Pons (tissue), 1 donor: ENCODE measurements at regions not wholly inside any gene's neighbourhood (a gene's known extent, or its start where the extent isn't known, plus 50 kb on each side); places are given as distances from the start of the nearest gene placed in this dataset.
"Not testable (repeated sequence)": the region's sequence is repeated elsewhere in the genome, so short reads cannot be mapped to it uniquely, and the experiment has no call there.

Experiments used
- DNase-seq: peaks from one replicate; pipeline ENCODE4 v3.0.0-alpha.2; 2016; ENCODE audit warnings: low spot score

DNA sequence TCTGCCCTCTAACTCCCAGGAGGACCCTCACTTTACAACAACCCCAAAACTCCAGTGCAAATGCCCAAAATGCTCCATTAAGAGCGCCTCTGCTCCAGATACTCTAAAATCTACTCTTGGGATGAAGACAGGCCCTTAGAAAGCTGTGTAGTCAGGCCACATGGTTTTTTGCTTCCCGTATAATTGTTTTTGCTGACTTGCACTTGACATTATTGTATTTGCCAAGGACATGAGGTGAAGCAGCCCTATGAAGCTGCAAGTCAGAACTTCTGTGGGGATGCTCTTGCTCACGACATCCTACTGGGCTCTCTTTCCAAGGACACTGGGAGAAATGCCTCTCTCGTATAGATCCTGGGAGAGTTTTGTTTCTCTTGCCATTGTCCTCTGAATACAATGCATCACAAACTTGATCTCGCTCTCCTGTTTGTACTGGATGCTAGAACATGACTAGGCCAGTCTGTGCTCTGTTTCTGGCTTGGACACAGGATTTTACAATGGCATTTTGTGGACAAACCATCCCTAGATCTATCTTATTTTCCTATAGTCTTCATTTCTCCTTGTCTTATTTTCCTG lies 177.2 kb upstream of the DTNBP1 start:
- DNase-seq, result peak; percentile 75

DNA sequence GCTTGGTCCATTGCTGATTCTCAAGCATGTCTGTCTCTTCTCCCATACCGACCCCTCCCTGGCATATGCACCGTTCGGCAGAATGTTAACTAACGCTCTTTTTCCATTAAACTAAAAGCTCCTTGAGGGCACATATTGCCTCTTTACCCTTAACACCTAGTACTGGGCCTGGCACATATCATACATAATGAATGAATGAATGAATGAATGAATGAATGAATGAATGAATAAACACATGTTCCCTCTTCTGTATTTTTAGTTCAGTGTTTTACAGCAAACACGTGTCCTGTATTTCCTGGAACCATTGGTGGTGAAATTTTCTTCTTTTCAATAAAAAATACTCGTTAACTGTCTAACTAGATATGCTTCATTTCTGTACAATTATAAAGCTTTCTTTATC lies 174.4 kb upstream of the DTNBP1 start:
- no peak for DNase-seq

DNA sequence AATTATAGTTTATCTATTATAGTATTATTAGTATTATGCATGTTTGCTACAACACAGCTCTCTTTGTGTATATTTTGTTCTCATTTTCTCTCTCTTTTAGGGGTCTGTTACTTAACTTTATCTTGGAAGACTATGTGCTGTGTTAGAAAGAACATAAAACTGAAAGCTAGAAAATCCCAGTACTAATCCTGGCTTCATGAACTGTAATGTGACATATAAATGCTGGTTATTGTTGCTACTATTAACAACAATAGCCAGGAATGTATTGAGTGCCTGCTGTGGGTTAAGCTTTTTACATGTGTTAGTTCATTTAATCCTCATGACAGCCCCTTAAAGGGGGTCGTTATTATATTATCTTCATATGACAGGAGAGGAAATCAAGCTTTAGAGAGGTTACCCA lies 170.0 kb upstream of the DTNBP1 start:
- no peak for DNase-seq

DNA sequence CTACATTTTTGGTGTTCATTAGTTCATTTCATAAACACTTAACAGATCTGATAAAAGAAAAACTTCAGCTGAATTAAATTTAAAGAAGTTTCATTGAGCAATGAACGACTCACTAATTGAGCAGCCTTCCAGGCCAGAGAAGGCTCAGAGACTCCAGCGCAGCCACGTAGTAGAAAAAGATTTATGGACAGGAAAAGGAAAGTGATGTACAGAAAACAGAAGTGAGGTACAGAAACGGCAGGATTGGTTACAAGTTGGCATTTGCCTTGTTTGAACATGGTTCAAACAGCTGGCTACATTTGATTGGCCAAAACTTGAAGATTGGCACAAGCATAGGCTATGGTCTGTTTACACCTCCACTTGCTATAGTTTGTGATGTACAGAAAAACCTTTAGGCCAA lies 166.3 kb upstream of the DTNBP1 start:
- DNase-seq, result no peak

DNA sequence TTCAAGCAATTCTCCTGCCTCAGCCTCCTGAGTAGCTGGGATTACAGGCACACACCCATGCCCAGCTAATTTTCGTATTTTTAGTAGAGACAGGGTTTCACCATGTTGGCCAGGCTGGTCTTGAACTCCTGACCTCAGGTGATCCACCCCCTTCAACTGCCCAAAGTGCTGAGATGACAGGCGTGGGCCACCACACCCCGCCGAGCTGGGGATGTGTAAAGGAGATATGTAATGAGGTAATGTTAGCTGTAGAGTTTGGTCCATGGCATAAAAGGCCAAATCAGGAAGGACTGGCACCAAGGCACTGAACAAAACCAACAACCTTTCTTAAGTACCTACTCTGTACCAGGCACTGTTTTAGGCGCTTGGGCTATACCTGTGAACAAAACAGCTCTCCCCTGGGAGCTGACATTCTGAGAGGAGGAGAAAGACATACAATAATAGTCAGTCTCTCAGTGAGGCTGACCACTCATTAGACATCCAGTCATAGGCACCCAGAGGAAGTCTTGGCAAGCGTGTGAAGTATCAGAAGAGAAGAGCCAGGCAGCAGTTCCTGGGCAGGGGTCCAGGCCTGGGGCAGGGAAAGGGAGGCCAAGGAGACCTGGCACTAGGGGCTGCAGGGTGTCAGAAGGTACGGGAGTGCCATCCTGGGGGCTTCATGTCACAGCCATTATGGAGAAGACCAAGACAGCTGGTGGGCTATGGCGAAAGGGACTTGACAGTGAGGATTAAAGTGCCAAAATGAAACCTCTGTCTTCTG lies 164.8 kb upstream of the DTNBP1 start:
- no peak for DNase-seq

DNA sequence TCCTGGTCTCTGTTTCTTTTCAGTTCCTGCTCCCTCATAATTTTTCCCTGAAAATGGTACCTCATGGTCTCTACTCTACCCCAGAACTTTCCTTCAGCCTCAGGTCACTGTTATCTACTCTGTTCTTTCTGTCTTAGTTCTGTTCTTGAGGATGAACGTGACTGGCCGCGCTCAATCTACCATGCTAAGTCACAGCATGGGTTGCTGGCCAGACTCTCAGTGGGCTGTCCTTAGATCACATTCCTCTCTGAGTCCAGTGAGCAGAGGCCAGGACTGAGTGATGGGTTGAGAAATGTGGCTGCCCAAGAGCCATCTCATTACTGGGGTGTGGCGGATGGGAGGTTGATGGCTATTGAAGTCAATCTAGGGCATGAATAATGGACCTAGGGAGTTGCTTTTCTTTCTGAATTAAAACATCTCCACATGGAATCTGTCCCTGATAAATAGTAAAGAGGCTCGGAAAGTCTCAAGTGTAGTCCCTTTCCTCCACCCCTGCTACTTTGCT lies 164.0 kb upstream of the DTNBP1 start:
- DNase-seq, result no peak

DNA sequence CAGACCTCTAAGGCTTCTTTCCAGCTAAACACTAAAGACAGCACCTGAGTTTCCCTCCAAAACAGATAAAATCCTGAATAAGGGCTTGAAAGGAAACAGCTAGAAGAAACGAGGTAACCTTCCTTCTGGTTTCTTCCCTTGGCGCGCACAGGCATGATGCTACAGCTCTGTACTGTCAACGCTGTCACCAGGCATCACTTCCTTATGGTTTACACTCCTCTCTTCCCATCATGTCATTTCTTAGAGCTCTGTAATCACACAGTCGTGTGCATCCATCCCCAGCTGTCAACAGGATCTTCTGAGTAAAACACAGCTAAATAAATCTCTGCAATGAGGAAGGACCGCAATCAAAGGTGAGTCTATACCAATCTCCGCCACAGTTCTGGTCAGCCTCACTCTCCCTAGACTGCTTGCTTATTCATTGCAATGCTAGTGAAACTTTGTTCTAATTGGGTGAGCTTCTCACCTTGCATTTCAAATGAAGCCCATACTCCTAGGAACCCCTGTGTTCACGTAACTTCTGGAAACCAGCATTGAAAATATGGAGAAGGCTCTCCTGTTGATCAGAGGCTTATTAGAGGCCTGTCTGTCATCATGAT lies 162.6 kb upstream of the DTNBP1 start:
- no peak for DNase-seq

DNA sequence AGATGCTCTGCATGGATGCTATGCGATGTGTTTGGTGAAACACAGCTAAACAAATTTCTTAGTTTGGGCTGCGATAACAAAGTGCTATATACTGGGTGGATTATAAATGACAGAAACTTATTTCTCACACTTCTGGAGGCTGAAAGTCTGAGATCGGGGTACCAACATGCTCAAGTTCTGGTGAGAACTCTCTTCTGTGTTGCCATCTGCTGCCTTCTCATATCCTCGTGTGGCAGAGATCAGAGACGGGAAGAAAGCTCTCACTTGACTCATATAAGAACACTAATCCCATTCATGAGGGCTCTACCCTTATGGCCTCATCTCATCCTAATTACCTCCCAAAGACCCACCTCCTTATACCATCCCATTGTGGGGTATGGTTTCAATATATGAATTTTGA lies 162.0 kb upstream of the DTNBP1 start:
- no peak for DNase-seq

DNA sequence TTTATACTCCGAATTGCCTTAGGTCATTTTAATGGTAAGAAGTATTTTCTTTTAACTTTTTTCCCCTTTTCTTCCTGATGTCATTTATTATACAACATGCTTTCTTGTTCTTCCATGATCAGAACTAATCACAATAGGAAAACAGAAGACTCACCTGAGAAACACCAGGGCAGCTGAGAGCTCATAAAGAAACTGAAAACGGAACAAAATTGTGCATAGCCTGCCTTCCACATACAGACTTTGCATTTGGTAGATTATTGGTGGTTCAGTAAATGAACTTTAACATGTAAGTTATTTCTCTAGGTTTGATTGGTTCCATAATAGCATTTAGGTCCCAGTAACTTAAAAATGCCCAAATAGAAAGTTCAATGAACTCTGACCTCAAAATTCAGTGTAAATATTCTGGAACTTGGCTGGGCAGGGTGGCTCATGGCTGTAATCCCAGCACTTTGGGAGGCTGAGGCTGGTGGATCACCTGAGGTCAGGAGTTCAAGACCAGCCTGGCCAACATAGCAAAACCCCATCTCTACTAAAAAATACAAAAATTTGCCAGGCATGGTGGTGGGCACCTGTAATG lies 161.1 kb upstream of the DTNBP1 start:
- DNase-seq, result no peak

DNA sequence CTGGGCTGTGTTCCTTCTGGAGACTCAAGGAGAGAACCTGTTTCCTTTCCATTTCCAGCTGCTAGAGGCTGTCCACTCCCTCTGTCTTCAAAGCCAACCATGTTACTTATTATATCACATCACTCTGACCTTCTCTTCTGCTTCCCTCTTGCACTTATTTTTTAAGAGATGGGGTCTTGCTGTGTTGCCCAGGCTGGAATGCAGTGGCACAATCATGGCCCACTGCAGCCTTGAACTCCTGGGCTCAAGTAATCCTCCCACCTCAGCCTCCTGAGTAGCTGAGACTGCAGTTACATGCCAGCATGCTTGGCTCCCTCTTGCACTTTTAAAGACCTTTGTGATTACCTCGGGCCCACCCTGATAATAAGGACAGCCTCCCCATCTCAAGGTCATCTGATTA lies 160.0 kb upstream of the DTNBP1 start:
- no peak for DNase-seq

DNA sequence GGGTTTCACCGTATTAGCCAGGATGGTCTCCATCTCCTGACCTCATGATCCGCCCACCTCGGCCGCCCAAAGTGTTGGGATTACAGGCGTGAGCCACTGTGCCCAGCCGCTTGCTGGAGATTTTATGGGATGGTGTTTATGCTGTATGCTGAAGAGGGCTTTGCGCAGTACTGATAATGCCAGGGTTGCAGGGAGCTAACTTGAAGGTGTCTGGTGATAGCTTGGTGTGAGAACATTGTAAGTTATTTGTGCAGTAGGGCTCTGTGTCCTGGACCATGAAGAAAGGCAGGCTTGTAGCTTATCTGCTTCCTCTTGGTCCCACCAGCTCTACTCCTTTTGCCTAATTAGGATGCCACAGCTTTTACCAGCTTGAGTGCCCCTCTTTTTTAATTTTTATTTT lies 157.0 kb upstream of the DTNBP1 start:
- no peak for DNase-seq

DNA sequence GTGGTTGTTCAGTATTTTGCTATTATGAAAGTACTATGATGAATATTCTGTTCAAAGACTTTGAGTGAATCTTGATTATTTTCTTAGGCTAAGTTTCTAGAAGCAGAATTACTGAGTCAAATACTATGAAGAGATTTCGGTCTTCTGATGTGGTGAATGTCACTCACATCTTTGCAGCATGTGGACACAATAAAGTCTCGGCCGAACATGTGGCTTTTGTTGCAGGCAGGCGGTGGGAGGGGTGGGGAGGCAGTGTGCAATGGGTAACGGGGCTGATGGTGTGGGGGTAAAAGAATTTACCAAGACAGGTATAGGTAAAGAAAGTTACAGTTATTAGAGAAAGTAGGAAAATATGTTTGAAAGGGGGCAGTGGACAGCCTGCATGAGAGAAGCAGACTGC lies 156.4 kb upstream of the DTNBP1 start:
- DNase-seq, result no peak

DNA sequence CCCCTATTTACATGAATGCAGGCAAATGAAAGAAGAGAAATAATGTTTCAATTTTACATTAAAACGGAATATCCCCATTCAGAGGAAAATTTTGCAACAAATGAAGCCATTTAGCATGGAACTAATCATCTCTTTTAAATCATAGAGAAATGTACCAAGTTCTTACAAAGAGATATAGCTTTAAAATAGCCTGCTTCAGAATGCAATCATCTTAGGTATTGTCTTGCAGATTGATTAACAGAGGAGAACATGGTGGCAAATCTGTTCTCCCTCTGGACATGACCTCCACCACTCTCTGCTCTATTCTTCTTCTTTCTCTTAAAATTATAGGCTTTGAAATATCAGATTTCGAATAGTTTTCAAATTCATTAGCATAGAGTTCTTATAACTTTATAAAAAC lies 155.7 kb upstream of the DTNBP1 start:
- DNase-seq, result no peak

DNA sequence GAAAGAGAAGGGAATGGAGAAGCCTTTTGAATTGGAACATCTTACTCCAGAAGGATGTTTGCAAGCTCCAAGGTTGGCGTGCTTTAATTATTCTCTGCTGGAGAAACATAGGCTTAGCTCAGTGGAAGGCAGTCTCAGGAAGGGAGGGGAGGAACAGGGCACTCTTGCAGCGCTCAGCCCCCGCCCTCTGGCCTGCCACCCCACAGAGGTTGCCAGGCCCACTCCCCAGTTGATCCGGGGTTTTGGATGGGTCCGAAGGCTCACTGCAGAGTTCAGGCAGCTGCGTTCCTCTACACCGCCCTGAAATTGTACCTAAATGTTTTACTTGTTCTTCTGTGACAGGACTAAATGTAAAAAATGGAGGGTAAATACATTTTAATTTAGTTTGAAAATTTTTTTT lies 155.2 kb upstream of the DTNBP1 start:
- DNase-seq, result no peak

DNA sequence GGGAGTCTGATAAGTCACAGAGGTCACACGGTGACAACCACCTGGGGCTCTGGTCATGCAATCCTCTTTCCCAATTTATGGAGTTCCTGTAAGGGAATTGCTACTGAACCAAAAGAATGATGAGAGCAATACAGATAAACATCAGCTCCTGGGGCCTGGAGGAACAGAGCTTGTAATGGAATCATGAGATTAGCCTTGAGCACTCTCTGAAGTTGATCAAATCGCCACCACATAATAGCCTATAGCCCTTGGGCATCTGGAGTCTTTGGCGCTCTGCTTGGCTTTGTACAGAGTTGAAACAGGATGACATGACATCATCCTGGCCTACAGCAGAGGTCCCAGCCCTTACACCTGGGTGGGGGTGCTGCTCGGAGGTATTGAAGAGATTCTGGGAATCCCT lies 154.3 kb upstream of the DTNBP1 start:
- DNase-seq, result no peak

DNA sequence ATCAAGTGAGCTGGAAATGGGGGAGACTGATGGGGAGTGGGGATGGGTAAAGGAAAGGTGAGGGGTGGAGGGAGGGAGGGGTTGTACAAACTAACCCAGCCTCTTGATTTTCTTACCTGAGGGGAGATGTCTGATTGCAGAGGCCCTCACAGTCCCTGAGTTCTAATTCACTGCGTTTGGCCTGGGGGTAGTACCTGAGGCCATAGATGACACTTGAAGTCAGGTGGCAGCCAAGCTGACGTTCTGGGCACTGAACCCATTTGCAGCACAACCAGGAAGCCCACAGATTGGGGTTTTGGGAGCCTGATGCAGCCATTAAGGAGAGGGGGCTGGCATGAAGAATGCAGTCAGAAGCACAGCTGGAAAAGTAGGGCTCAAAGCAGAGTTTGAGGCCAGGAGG lies 153.8 kb upstream of the DTNBP1 start:
- no peak for DNase-seq

DNA sequence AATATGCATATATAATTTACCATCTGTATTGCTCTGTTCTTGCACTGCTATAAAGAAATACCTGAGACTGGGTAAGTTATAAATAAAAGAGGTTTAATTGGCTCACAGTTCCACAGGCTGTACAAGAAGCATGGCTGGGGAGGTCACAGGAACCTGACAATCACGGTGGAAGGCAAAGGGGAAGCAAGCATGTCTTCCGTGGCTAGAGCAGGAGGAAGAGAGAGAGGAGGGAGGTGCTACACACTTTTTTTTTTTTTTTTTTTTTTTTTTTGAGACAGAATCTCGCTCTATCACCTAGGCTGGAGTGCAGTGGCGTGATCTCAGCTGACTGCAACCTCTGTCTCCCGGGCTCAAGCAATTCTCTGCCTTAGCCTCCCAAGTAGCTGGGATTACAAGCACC lies 150.9 kb upstream of the DTNBP1 start:
- not testable (repeated sequence) for DNase-seq

DNA sequence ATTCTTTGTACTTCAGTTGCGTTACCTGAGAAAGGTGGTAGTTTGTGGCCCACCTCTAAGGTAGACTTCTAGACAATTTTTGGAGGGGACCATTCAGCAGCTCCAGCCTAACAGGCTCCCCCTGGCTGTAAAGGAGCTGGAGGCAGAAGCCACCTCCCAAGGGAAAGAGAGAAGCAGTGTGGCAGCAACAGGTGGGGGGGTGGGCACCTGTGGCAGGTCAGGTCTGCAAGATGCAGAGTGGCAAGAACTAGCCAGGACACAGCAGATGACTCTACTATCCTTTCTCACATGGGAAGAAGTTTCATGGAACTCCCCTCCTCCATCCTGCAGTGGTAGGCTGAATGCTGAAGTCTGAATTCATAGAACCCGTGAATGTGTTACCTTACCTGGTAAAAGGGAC lies 148.3 kb upstream of the DTNBP1 start:
- no peak for DNase-seq

DNA sequence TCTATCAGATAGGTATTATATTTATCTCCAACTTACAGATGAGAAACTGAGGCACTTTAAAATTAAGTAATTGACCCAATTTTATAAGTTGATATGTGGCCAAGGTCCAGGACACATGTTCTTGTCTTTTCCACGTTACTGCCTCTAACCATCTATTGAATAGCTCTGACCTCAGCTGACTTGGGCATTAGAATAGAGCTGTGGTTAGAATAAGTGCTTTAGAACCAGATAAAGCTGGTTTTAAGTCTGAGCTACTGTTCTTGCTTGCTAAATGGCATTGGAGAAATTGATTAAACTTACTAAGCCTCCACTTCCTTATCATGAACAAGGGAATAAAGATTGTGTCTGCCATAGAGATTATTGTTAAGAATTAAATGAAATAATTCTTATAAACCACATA lies 147.8 kb upstream of the DTNBP1 start:
- no peak for DNase-seq

DNA sequence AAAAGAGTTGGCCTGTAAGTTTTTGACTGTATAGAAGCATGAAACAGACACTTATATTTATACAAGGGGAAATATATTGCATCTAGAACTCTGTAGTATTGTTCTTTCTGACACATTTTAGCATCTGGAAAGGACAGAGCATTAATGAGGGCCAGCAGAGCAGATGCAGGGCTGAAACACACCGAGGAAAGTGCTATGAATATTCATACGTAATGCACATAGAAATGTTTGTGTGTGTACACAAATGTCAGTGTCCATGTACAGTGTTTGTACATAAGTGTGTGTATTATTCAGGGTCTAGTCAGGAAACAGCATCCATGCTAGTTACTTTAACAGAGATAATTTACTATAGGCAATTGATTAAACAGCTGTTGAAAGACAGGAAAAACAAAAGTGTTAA lies 146.5 kb upstream of the DTNBP1 start:
- DNase-seq, result no peak

DNA sequence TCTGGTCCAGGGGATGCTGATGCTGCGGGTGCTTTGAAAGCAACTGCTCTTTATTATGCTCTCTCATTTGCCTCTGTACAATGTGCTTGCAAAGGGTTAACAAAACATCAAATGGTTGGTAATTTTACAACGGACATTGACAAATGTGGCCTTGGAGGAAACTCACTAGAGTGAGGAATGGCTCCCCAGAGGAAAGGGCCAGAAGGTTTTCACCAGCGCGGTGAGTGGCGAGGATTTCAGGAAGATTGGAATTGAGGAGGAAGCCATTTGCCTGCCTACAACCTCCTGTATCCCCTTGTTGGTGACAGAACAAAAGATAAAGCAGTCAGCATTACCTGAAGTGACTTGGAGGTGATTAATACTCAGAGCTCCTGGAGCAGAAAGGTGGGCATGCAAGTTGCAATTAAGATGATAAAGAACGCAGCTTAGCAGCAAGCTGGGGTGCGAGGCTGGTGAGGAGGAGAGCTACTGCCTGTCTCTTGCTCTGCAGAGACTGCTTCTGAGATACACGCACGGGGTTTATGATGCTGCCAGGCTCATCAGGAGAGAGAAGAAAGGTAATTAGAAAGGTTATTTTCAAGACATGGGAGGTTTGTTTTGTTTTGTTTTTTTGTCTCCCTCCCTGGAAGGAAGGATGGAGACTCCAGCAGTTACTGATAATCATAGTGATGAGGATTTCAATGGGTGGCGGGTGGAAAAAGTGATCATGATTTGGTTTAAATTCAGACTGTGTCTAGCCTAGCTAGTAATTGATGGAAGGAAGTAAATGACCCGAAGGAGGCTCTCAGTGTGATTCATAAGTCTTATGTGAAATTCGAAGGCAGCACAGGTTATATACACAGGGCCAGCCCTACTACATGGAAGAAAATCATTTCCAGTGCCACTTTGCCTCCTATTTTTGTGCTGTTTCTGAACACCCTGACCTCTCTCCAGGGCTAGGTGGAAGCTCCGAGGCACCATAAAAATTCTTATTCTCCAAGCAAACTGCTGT lies 141.6 kb upstream of the DTNBP1 start:
- DNase-seq, result no peak

DNA sequence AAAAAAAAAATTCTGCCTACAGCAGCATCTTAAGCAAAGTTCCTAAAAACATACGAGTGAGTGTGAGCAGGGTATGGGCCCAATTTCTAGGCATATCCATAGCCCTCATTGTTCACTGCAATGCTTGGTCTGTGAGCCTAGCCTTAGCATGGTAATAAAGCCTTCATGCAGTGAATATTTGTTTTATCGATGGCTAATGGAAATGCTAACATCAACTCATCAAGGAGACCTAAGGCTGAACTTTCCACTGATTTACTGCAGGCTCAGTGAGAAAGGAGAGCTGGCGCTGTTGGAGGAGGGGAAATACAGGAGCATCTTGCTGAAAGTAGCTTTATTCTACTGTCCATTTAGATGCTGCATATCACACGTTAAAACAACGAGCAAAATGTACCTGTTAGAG lies 139.6 kb upstream of the DTNBP1 start:
- DNase-seq, result no peak
